DMS114 treated with DMSO at 0.1 percent for 48 hours (cell line): ENCODE measurements at regions not wholly inside any gene's neighbourhood (a gene's known extent, or its start where the extent isn't known, plus 50 kb on each side); places are given as distances from the start of the nearest gene placed in this dataset.
A peak's percentile ranks its signal among the peaks of the same experiment; 100 is the strongest.
"Not testable (repeated sequence)": the region's sequence is repeated elsewhere in the genome, so short reads cannot be mapped to it uniquely, and the experiment has no call there.

ENCODE experiments used
- DNase-seq: peaks from one replicate; lab custom pipeline; 2025; ENCODE audit not compliant: unreplicated experiment; lab: John Stamatoyannopoulos, UW

DNA sequence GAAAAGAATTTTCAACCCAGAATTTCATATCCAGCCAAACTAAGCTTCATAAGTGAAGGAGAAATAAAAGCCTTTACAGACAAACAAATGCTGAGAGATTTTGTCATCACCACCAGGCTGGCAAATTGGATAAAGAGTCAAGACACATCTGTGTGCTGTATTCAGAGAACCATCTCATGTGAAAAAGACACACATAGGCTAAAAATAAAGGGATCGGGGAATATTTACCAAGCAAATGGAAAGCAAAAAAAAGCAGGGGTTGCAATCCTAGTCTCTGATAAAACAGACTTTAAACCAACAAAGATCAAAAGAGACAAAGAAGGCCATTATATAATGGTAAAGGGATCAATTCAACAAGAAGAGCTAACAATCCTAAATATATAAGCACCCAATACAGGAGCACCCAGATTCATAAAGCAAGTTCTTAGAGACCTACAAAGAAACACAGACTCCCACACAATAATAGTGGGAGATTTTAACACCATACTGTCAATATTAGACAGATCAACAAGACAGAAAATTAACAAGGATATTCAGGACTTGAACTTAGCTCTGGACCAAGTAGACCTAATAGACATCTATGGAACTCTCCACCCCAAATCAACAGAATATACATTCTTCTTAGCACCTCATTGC lies 55.9 kb upstream of the ACSM6 start:
- not testable (repeated sequence) for DNase-seq

DNA sequence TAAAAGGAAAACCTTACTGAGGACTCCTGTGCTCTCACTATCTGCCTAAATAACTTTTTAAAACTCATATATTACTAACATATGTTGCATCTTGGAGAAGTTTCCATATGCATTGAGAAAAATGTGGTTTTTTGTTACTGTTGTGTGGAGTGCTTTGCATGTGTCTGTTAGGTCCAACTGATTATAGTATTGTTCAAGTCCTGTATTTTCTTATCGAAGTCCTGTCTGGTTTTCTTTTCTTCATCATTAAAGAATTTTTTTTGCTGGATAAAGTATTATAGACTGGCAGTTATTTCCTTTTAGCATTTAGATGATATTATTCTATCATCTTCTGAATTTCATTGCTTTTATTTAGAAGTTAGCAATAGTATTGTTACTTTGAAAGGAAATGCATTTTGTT lies 59.5 kb upstream of the ACSM6 start:
- DNase-seq: no peak

DNA sequence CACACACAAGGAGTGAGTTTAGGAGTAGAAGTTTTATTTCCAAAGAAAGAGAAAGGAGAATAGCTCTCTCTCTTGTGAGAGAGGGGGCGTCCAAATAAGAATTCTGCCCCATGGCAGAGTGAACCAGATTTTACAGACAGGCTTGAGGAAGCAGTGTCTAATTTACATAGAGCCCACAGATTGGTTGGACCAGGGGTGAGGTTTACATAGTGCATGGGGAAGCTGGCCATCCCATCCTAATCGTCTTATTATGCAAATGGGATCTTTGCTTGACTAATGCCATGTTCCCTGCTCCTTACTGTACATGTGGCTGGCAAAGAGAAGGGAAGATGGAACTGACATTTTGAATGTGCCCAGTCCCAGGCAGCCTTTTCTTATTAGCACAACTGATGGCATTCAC lies 60.0 kb upstream of the ACSM6 start:
- no peak for DNase-seq

GRCh38 chr10:95133016-95133752 lies 60.9 kb upstream of the ACSM6 start:
- peak; percentile 8 for DNase-seq

DNA sequence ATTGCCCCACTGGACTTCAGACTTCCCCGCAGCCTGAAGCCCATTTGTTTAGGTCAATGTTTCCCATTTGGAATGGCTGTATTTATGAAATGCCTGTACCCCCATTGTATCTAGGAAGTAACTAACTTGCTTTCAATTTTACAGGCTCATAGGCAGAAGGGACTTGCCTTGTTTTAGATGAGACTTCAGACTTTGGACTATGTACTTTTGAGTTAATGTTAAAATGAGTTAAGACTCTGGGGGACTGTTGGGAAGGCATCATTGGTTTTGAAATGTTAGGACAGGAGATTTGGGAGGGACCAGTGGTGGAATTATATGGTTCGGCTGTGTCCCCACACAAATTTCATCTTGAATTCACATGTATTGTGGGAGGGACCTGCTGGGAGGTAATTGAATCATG lies 61.1 kb upstream of the CYP2C8 start:
- DNase-seq: not testable (repeated sequence)

GRCh38 chr10:95125582-95125981 lies 56.3 kb upstream of the CYP2C8 start:
- DNase-seq: no peak

GRCh38 chr10:95122736-95123135 lies 53.4 kb upstream of the CYP2C8 start:
- no peak for DNase-seq

GRCh38 chr10:95121904-95122303 lies 52.6 kb upstream of the CYP2C8 start:
- no peak for DNase-seq
